Breast epithelium (tissue), 3 donors: ENCODE measurements at regions not wholly inside any gene's neighbourhood (a gene's known extent, or its start where the extent isn't known, plus 50 kb on each side); places are given as distances from the start of the nearest gene placed in this dataset.

Experiments
- POLR2AphosphoS5 ChIP-seq, 3 donors: sonication (generic); formaldehyde crosslinking; IDR thresholded peaks; one replicate each; pipeline ENCODE4 v1.6.1; 2017; ENCODE audit warnings: antibody characterized with exemption in 3 of 3
- TF ChIP-seq, protein P1 (sequence below), 3 donors: fragments of 450-650 bp; IDR thresholded peaks; one replicate each; pipeline ENCODE4 v1.5.1; 2016 to 2017; ENCODE audit warnings: antibody characterized with exemption in 3 of 3, mild to moderate bottlenecking in 3 of 3, moderate library complexity in 3 of 3

DNA sequence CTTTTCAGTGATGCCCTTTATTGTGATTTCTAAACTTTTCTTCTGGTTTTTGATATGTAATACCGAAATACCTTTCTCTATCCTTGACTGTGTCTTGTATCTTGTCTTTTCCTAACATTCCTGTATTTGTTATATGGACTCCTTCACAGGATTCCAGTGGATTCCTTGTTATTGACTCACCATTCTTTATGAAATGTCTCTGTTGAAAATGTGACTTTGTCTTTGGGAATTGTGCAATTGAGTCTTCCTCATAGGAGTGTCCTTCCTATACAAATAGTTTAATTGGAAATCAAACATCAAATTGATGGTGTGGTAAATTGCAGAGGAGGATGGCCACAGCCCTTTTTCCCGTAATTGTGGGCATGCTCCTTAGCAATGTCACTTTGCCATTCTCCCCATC, 296.6 kb upstream of the KITLG start:
- no peak for TF ChIP-seq POLR2AphosphoS5 (IDR thresholded peaks at IDR 0.05)
- TF ChIP-seq, protein P1, sequence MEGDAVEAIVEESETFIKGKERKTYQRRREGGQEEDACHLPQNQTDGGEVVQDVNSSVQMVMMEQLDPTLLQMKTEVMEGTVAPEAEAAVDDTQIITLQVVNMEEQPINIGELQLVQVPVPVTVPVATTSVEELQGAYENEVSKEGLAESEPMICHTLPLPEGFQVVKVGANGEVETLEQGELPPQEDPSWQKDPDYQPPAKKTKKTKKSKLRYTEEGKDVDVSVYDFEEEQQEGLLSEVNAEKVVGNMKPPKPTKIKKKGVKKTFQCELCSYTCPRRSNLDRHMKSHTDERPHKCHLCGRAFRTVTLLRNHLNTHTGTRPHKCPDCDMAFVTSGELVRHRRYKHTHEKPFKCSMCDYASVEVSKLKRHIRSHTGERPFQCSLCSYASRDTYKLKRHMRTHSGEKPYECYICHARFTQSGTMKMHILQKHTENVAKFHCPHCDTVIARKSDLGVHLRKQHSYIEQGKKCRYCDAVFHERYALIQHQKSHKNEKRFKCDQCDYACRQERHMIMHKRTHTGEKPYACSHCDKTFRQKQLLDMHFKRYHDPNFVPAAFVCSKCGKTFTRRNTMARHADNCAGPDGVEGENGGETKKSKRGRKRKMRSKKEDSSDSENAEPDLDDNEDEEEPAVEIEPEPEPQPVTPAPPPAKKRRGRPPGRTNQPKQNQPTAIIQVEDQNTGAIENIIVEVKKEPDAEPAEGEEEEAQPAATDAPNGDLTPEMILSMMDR (IDR thresholded peaks at IDR 0.05) = no peak
